Fibroblast of skin of left quadriceps (primary cell): ENCODE measurements at regions not wholly inside any gene's neighbourhood (a gene's known extent, or its start where the extent isn't known, plus 50 kb on each side); places are given as distances from the start of the nearest gene placed in this dataset.
A peak's percentile ranks its signal among the peaks of the same experiment; 100 is the strongest.
"Not testable (repeated sequence)": the region's sequence is repeated elsewhere in the genome, so short reads cannot be mapped to it uniquely, and the experiment has no call there.

ENCODE experiments used
- DNase-seq, 2 experiments: peaks; one replicate each; pipeline ENCODE4 v3.0.0-alpha.2; 2013; ENCODE audit warnings: low read depth in 2 of 2

DNA sequence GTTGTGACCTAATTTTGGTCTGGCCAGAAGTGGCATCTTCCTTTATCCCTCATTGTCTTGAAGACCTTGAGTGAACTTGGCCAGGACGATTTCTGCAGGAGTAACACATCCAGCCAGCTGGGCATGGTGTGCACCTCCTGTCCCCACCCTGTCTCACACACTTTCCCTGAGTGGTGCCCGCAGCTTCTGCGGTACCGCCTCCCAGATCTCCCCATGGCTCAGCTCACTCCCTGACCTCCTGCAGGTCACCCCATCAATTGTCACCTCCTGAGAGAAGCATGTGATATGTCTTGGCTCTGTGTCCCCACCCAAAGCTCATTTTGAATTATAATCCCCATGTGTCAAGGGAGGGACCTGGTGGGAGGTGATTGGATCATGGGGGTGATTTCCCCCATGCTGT, 50.2 kb upstream of the TP53I11 start:
- DNase-seq: no peak

DNA sequence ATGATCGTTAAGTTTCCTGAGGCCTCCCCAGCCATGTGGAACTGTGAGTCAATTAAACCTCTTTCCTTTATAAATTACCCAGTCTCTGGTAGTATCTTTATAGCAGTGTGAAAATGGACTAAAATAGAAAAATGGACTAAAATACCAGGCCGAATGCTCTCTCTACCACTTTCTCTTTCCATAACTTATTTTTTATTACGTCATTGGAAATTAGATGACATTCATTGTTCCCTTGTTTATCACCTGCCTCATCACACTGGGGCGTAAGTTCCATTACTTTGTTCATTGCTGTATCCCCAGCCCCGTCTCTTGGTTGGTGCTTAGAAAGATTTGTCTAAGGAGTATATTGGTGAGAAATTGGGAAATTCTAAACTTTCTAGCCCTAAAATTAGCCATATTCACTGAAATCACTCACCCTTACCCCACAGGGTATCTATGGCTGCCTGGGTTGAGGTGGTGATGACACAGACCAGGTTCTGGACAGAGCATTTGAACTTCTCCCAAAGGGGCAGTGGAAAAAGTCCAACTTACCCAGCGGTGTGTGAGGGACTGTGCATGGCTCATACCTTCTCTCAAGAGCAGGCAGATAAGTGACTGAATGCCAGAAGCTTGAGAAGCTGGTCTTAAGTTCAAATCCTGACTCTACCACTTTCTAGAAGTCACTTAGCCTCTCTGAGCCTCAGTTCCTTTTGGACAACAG, 50.9 kb upstream of the TP53I11 start:
- no peak for DNase-seq

DNA sequence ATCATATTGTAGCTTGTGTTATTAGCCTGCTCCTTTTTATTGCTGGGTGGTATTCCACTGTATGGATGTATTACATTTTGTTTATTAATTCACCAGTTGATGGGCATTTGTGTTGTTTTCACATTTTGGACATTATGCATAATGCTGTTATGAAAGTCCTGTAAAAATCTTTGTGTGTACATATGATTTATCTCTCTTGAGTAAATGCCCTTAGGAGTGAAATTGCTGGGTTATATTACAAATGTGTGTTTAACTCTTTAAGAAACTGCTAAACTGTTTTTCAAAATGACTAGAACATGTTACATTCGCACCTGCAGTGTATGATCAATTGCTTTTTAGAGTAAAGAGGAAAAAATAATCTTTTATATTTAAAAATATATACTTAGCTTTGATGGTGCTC, 54.4 kb upstream of the TP53I11 start:
- DNase-seq: no peak

DNA sequence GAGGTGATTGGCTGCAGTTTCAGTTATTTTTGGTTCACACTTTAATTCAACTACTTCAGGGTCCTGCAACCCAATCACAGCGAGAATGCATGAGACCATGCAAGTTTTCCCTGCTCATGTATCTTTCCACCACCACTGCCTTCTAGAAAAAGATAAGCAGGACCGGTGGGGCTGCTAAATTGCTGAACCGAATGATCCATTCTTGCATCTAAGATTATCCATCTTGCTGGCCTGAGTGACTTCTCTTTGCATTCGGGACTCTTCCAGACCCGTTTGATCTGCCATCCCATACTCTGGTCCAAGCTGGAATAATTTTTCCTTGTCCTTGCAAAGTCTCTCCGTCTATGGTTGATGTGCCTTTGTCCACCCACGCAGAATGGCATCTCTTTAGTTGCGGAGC, 56.3 kb upstream of the TP53I11 start:
- no peak for DNase-seq

DNA sequence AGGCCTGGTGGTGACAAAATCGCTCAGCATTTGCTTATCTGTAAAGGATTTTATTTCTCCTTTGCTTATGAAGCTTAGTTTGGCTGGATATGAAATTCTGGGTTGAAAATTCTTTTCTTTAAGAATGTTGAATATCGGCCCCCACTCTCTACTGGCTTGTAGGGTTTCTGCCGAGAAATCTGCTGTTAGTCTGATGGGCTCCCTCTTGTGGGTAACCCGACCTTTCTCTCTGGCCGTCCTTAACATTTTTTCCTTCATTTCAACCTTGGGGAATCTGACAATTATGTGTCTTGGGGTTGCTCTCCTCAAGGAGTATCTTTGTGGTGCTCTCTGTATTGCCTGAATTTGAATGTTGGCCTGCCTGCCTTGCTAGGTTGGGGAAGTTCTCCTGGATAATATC, 65.3 kb upstream of the TP53I11 start:
- not testable (repeated sequence) for DNase-seq

DNA sequence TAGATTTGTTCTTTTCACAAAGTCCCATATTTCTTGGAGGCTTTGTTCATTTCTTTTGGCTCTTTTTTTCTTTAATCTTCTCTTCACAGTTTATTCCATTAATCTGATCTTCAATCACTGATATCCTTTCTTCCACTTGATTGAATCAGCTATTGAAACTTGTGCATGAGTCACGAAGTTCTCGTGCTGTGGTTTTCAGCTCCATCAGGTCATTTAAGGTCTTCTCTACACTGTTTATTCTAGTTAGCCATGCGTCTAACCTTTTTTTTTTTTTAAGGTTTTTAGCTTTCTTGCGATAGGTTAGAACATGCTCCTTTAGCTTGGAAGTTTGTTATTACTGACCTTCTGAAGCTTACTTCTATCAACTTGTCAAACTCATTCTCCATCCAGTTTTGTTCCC, 65.8 kb upstream of the TP53I11 start:
- not testable (repeated sequence) for DNase-seq

DNA sequence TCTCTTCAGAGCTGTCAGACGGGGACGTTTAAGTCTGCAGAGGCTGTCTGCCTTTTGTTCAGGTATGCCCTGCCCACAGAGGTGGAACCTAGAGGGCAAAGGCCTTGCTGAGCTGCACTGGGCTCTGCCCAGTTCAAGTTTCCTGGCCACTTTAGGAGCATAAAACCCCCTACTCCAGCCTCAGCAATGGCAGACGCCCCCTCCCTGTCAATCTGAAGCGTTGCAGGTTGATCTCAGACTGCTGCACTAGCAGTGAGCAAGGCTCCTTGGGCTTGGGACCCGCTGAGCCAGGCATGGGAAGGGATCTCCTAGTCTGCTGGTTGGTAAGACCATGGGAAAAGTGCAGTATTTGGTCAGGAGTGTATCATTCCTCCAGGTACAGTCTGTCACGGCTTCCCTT, 66.6 kb upstream of the TP53I11 start:
- DNase-seq: no peak

DNA sequence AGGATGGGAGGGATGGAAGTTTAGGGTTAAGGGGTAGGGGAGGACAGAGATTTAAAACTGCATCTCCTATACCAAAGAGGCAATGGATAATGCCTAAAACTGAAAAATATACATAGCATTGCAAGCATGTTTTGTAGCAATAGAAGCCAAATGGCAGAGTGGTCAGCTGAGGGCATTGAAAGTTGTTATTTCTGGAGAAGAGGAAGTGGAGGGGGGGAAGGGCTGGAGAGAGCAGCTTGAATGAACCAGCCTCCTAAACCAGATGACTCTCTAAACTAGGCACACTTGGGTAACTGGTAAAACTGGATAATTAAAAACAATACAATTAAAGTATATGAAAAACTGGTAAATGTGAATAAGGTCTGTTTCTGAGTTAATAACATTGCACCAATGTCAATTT, 70.3 kb upstream of the TP53I11 start:
- DNase-seq: no peak

DNA sequence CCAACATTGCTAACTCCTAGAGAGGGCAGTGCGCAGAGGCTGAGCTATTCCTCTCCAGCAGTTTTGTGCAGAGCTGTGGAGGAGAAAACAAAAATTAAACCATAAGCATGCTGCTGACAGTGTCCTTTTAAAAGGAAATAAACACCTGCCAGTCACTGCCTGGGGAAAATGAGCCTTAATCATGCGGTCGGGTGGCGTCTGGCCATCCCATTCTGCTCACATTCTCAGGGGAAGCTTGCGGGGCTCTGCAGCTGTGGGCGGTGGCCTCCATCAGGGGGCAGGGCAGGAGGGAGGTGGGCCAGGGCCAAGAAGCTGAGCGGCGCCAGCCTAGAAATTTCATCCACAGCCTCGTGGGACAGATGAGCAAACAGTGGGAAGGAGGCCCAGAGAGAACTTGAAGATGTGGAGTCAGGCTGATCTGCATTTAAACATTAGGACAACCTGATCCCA, 71.0 kb upstream of the TP53I11 start:
- DNase-seq: peak; percentile 18 to 28

DNA sequence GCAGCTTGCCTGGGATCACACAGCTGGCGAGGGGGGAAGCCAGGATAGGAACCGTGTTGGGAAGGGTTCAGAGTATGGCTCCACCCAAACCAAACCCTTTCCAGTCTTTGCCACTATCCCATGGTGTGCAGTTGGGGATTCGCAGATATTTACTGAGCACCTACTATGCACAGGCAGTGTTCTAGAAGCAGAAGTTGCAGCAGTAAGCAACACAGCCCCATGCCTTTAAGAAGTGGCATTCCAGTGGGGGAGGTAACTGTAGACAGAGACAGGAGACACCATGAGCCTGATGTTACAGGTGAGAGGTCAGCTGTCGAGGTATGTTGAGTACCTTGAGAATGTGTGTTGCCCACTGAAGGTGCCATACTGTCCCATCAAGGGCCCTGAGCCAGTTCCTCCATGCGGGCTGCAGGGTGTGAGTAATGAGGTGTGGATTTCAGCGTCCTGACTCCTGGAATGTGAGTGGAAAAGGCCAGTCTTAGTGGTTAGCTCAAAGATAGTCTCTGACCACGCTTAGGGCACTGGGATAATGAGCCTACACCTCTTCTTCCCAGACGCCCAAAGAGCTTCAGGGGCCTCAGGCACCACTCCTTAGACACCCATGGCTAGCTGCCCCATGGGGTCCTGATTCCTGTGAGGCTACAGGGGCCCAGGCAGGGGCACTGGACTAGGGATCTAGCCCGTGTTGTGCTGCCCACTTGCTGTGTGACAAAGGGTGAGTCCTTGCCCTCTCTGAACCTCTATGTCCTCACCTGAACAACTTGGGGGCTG, 71.8 kb upstream of the TP53I11 start:
- no peak for DNase-seq

DNA sequence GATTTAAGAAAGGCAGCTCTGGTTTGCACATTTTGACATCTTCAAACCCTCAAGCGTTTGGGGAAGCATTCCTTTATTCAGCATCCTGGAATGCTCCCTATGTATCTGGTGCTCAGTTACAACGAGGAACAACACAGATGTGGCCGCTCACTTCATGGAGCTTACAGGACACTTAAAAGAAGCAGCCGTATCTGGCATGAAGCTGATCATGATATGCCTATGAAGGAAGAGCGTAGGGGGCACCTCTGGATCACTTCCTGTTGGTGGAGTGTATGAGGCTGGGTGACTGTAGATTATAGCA, 72.3 kb upstream of the TP53I11 start:
- no peak for DNase-seq

DNA sequence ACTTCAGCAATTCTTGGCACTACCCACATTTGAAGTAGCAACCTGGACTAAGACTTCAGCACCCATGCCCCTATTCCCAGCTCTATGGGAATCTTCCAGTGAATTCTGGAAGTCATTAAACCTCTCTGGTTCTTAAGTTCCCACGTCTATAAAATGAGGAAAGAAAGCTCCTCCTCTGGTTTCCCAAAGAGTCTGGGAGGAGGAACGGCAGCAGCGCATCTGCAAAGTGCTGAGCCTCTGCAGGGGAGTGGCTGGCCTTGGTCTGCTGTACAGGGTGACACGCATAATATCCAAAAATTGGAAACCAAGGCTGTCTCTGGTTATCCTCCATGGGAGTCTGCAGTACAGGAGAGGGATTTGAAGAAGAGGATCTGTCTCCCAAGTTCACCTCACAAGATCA, 73.6 kb upstream of the TP53I11 start:
- no peak for DNase-seq

DNA sequence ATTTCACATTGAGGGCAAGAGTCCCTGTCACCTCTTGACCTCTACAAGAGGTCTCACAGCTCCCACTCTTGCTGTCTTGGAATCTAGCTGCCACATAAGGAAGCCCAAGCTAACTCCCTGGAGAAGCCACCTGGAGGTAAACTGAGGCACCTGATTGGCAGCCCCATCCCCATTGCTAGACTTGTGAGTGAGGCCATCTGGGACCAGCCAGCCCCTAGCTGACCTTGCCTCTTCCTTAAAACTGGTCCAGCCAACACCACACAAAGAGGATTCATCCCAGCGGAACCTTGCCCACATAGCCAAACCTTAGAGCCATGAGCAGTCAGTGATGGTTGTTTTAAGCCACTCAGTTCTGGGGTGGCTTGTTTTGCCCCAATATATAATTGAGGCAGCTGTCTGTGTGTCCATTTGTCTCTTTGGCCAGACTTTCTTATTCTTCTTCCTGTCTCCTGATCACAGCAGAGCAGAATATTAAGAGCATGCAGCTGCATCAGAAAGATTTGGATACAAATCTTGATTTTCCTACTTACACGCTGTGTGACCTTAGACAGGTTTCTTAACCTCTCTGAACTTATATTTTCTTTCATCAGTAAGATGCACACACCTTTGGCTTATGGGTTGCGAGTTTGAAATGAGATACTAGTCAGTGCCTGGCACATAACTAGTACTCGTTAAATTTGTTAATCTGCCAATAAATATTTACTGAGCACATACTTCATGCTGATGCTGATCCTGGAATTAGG, 74.3 kb upstream of the TP53I11 start:
- no peak for DNase-seq

DNA sequence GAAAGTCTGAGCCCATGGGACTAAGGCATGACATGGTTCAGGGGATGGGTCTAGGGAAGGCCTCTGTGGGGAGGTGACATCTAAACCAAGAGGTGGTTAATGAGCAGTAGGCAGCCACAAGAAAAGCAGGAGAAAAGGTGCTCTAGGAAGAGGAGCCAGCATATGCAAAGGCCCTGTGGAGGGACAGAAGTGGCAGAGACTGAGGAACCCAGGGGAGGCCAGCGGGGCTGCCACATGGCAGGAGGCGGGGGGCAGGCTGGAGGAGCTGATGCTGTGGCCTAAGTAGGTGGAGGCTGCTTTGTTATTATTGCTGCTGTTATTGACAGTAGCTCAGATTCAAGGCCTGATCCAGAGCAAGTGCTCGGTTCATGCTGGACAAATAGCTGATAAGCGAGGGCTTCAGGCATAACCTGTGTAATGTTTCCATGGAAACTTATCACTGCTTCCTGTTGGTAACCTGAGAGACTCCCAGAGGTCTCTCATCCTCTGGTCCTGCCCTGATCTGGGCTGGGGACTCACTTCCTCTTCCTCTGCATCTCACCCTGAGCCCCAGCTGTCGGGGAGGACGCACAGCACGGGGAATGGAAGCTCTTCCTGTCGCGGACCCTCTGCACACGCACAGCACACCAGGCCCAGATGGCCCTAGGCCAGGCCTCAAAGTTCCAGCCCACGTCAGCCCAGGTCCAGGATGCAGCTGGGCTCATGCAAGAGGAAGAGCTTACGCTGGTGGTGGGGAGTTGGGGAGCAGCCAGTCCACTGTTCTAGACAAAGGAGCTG, 75.2 kb upstream of the TP53I11 start:
- no peak for DNase-seq

DNA sequence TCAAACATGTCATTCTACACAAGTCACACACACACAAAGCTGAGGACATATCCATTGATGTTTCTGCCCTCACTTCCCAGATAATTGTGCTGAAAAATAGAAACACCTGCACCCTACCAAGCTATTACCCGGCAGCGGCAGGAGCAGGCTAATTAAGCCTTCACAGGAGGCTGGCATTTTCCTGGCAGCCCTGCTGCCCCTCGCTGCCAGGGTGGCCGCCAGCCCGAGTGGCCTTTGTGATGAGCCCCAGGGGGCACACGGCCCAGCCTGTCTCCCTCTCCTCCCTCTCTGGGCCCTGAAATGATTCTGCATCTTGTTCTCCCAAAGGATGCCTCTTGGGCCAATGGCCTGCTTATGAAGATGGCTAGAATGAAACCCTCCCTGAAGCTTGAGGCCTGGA, 76.2 kb upstream of the TP53I11 start:
- no peak for DNase-seq

DNA sequence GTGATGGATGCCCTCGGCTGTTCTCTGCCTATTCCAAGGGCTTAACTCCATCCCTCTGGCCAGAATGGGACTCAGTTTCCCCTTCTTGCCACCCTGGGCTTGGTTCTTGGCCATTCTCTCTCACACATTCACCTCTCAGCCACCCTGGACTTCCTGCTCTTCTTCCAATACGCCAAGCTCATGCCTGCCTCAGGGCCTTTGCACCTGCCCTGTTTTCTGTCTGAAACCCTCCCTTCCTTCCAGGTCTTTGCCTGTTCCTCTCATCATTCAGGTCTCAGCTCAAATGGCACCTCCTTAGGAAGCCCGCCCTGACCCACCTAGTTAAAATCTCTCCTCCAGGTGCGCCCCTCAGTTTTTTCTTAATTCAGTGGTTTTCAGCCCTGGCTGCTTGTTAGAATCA, 76.6 kb upstream of the TP53I11 start:
- no peak for DNase-seq

DNA sequence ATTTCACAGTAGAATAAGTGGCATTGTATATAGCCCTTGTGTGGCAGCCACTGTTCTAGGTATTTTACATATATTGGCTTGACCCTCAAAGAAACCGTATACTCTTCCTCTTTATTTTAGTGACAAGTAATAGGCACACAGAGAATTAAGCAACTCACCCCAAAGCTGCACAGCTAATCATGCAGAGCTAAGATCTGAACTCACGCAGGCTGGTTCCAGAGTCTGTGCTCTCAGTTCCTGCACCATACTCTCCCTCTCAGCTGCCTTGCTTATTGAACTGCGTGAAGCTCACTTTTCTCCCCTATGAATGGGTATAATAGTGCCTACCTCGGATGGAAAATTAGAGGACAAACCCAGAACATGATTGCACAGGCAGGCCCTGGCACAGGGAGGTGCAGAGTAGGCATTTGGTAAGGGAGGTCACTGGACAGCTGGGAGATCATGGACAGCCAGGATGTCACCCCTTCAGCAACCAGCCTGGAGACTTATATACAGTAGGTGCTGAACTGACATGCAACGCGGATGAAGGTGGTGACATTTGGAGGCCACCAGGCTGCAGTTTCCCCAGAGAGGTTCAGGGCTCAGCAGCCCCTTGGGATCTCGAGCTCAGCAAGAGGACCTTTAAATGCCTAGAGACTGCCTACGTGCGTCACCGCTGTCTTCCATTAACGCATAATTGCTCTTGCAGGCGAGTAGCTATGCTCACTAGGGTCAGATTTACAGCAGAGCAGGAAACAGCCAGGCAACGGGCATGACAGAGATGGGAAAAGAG, 78.4 kb upstream of the TP53I11 start:
- no peak for DNase-seq

DNA sequence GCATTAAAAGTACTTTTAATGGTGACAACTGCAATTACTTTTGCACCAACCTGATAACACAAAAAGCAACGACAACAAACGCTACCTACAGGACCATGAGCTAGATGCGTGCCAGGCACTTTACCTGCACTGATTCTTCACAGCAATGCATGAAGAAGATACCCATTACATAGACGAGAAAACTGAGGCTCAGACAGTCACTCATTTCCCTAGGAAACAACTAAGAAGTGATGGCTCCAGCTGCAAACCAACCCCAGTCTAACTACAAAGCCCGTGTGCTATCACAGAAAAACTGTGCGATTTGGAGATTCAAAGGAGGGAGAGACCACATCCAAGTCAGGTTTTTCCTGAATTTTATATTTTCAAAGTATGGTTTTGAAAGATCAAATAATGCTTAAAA, 80.1 kb upstream of the TP53I11 start:
- no peak for DNase-seq

DNA sequence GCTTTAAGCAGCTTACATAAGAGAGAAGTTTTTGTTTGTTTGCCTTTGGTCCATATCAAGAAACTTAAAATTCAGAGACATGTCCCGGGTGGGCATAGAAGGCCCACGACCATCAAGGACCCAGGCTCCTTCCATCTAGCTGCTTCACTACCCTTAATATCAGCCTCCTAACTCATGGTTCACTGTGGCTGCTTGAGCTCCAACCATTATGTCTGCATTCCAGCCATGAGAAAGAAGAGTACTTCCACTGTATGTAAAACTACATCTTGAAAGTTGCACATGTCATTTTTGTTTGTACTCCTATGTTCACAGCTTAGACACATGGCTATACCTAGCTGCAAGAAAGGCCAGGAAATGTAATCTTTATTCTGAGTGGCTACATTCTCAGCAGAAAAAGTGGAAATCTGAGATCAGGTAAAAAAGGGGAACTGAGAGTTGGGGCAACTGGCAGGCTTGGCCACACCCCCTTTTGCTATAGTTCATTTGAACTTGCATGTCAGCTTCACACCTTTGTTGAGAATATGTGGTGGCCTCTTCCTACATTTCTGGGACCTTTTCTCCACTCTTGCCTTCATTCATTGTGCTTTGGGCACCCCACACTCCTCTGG, 81.3 kb upstream of the TP53I11 start:
- no peak for DNase-seq

DNA sequence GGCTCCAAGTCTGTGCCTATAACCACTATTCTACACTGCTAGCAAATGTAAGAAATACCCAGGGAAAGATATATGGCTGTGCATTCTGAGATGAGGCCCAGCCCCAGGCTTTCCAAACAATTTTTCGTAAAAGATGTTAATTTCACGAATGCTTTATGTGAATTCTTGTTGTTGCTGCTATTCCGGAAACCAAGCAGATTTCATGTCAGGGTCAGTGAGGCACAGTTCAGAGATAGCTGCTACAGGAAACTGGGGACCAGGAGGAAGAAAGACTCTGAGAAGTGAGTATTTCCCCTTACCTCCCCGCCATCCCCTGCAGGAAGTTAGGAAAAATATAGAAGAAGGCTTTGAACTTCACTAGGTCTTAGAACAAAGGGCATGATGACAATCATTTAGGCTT, 84.7 kb upstream of the TP53I11 start:
- DNase-seq: no peak

DNA sequence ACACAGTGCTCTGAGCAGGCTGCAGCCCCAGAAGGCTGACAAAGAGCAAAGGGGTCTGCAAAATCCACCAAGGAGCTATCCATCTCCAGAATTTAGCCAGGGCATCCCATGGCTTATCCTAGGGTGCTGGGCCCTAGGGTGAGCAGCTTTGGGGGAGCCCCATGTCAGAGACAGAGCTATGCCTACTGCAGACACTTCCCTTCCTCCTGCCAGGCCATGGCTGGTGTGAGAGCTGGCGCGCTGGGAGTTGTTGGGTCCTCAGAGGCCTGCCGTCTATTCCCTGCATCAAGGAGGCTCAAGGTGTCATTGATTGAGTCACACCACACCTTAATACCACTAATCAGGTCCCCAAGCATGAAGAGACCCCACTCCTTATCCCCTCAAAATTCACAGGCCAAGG, 85.3 kb upstream of the TP53I11 start:
- DNase-seq: no peak
